ENCODE measurements at regions not wholly inside any gene's neighbourhood (a gene's known extent, or its start where the extent isn't known, plus 50 kb on each side); places are given as distances from the start of the nearest gene placed in this dataset.

DNA sequence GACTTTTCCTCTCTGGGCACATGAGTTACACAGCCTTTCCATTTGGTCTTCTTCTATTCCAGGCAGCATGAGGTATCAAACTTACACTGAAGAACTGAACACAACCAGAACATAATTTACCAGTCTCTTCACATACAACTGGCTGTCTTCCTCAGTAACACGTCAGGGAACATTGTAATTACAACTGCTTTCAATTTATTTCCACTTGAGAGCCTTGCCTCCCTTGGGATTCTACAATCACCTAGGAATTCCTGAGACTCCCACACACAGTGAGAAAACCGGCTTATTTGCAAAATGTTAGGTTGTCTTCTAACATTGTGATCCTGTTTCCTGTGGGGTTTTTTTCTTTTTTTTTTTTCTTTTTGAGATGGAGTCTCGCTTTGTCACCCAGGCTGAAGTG, 149.9 kb downstream of the TMX3 start:
- peak in 1 of 2 donors; percentile 84 for DNase-seq (ENCODE audit: low read depth in 2 of 2)
- no peaks in the 10 kb centered on the region for H3K9me3 ChIP-seq (ENCODE audit: control insufficient read depth, insufficient read depth, low read depth, low read length)
- no peak overlapping the region for H2AFZ ChIP-seq (ENCODE audit: low read length)
- no peak for TF ChIP-seq EZH2 (IDR thresholded peaks at IDR 0.05; ENCODE audit: low read length, missing control alignments)
- TF ChIP-seq, protein P1, sequence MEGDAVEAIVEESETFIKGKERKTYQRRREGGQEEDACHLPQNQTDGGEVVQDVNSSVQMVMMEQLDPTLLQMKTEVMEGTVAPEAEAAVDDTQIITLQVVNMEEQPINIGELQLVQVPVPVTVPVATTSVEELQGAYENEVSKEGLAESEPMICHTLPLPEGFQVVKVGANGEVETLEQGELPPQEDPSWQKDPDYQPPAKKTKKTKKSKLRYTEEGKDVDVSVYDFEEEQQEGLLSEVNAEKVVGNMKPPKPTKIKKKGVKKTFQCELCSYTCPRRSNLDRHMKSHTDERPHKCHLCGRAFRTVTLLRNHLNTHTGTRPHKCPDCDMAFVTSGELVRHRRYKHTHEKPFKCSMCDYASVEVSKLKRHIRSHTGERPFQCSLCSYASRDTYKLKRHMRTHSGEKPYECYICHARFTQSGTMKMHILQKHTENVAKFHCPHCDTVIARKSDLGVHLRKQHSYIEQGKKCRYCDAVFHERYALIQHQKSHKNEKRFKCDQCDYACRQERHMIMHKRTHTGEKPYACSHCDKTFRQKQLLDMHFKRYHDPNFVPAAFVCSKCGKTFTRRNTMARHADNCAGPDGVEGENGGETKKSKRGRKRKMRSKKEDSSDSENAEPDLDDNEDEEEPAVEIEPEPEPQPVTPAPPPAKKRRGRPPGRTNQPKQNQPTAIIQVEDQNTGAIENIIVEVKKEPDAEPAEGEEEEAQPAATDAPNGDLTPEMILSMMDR (conservative IDR thresholded peaks at IDR 0.05 in 1 of 2, IDR thresholded peaks at IDR 0.05 in 1 of 2; ENCODE audit: low read depth in 1 of 2, low read length in 2 of 2), result no peak
- no peak overlapping the region for H3K9ac ChIP-seq (ENCODE audit: insufficient read depth, low read length)
- no peaks in the 10 kb centered on the region for H4K20me1 ChIP-seq (ENCODE audit: control insufficient read depth, extremely low read depth, insufficient read depth, low read length)
- no peaks in the 10 kb centered on the region for H3K36me3 ChIP-seq (ENCODE audit: control insufficient read depth, insufficient read depth, low read length)
- H3K79me2 ChIP-seq (ENCODE audit: control insufficient read depth, insufficient read depth, low read length), result no peaks in the 10 kb centered on the region
- H3K4me1 ChIP-seq (ENCODE audit: control insufficient read depth, extremely low read depth, insufficient read depth, low read length), result no peaks in the 10 kb centered on the region
- H3K4me3 ChIP-seq (replicated peaks in 1 of 4; ENCODE audit: control extremely low read depth in 1 of 4, insufficient read depth in 1 of 4, low read depth in 3 of 4, low read length in 4 of 4), result no peak overlapping the region
- H3K27ac ChIP-seq (ENCODE audit: insufficient read depth, low read length), result no peak overlapping the region
- no peaks in the 10 kb centered on the region for H3K27me3 ChIP-seq (ENCODE audit: control insufficient read depth, insufficient read depth, low read length)
- no peak overlapping the region for H3K4me2 ChIP-seq (ENCODE audit: extremely low read depth, insufficient read depth, low read length)

DNA sequence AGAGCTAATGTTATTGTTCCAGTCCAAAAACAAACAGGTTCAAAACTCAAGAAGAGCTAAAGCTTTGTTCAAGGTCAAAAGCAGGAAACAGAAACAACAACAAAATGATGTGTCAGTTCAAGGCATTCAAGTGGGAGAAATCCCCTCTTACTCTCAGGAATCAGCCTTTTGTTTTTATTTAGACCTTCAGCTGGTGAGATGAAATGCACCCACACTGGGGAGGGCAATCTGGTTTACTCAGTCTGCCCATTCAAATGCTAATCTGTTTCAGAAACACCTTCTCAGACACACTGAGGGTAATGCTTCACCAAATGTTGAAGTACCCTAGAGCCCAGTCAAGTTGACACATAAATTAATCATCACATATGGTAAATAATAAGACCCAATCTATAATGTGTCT, 150.6 kb downstream of the TMX3 start:
- H4K20me1 ChIP-seq (ENCODE audit: control insufficient read depth, extremely low read depth, insufficient read depth, low read length), result no peaks in the 10 kb centered on the region
- no peak overlapping the region for H3K9ac ChIP-seq (ENCODE audit: insufficient read depth, low read length)
- no peaks in the 10 kb centered on the region for H3K4me1 ChIP-seq (ENCODE audit: control insufficient read depth, extremely low read depth, insufficient read depth, low read length)
- no peaks in the 10 kb centered on the region for H3K27me3 ChIP-seq (ENCODE audit: control insufficient read depth, insufficient read depth, low read length)
- DNase-seq (ENCODE audit: low read depth in 2 of 2), result no peak
- no peaks in the 10 kb centered on the region for H3K9me3 ChIP-seq (ENCODE audit: control insufficient read depth, insufficient read depth, low read depth, low read length)
- H3K36me3 ChIP-seq (ENCODE audit: control insufficient read depth, insufficient read depth, low read length), result no peaks in the 10 kb centered on the region
- no peak overlapping the region for H3K4me3 ChIP-seq (replicated peaks in 1 of 4; ENCODE audit: control extremely low read depth in 1 of 4, insufficient read depth in 1 of 4, low read depth in 3 of 4, low read length in 4 of 4)
- H3K79me2 ChIP-seq (ENCODE audit: control insufficient read depth, insufficient read depth, low read length), result no peaks in the 10 kb centered on the region
- H2AFZ ChIP-seq (ENCODE audit: low read length), result no peak overlapping the region
- TF ChIP-seq, protein P1 (conservative IDR thresholded peaks at IDR 0.05 in 1 of 2, IDR thresholded peaks at IDR 0.05 in 1 of 2; ENCODE audit: low read depth in 1 of 2, low read length in 2 of 2), result no peak
- no peak overlapping the region for H3K27ac ChIP-seq (ENCODE audit: insufficient read depth, low read length)
- no peak overlapping the region for H3K4me2 ChIP-seq (ENCODE audit: extremely low read depth, insufficient read depth, low read length)

DNA sequence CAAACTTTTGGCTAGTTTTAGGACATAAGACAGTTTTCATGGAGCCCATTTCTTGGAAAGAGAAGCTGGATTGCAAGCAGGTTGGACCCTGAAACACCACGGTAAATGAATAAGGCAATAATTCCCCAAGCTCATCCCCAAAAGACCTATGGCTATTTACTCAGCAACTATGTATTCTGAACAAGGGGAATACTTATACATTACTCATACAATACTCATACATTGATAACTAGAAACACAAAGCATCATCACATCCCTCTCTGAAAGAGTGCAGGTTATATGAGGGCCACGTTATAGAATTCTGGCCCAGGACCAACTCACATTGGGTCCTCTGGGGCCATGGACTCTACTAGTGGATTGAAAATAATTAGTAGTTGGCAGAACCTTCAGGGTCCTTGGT, 154.8 kb downstream of the TMX3 start:
- TF ChIP-seq, protein P1 (conservative IDR thresholded peaks at IDR 0.05 in 1 of 2, IDR thresholded peaks at IDR 0.05 in 1 of 2; ENCODE audit: low read depth in 1 of 2, low read length in 2 of 2), result no peak
- TF ChIP-seq EZH2 (IDR thresholded peaks at IDR 0.05; ENCODE audit: low read length, missing control alignments), result no peak
- Histone ChIP-seq H2AFZ (ENCODE audit: low read length) (no peak overlapping the region), H3K9ac (ENCODE audit: insufficient read depth, low read length) (no peak overlapping the region)

More for the DNA sequence above, 154.8 kb downstream of the TMX3 start:
- Histone ChIP-seq H3K27ac (ENCODE audit: insufficient read depth, low read length) (no peak overlapping the region), H3K4me2 (ENCODE audit: extremely low read depth, insufficient read depth, low read length) (no peak overlapping the region), H4K20me1 (ENCODE audit: control insufficient read depth, extremely low read depth, insufficient read depth, low read length) (no peaks in the 10 kb centered on the region), H3K79me2 (ENCODE audit: control insufficient read depth, insufficient read depth, low read length) (no peaks in the 10 kb centered on the region), H3K4me3 (replicated peaks in 1 of 4; ENCODE audit: control extremely low read depth in 1 of 4, insufficient read depth in 1 of 4, low read depth in 3 of 4, low read length in 4 of 4) (no peak overlapping the region), H3K9me3 (ENCODE audit: control insufficient read depth, insufficient read depth, low read depth, low read length) (no peaks in the 10 kb centered on the region), H3K36me3 (ENCODE audit: control insufficient read depth, insufficient read depth, low read length) (no peaks in the 10 kb centered on the region), H3K27me3 (ENCODE audit: control insufficient read depth, insufficient read depth, low read length) (no peaks in the 10 kb centered on the region), H3K4me1 (ENCODE audit: control insufficient read depth, extremely low read depth, insufficient read depth, low read length) (peaks cover 4% of the 10 kb centered on the region)
- DNase-seq (ENCODE audit: low read depth in 2 of 2), result no peak
